ENCODE measurements at regions not wholly inside any gene's neighbourhood (a gene's known extent, or its start where the extent isn't known, plus 50 kb on each side); places are given as distances from the start of the nearest gene placed in this dataset.

GRCh38 chr6:21342501-21342900 lies 251.1 kb upstream of the SOX4 start:
- TF ChIP-seq POLR2A (IDR thresholded peaks at IDR 0.05) (peak in 1 of 4 donors; percentile 31), EP300 (IDR thresholded peaks at IDR 0.05) (no peak)
- TF ChIP-seq, protein P1, sequence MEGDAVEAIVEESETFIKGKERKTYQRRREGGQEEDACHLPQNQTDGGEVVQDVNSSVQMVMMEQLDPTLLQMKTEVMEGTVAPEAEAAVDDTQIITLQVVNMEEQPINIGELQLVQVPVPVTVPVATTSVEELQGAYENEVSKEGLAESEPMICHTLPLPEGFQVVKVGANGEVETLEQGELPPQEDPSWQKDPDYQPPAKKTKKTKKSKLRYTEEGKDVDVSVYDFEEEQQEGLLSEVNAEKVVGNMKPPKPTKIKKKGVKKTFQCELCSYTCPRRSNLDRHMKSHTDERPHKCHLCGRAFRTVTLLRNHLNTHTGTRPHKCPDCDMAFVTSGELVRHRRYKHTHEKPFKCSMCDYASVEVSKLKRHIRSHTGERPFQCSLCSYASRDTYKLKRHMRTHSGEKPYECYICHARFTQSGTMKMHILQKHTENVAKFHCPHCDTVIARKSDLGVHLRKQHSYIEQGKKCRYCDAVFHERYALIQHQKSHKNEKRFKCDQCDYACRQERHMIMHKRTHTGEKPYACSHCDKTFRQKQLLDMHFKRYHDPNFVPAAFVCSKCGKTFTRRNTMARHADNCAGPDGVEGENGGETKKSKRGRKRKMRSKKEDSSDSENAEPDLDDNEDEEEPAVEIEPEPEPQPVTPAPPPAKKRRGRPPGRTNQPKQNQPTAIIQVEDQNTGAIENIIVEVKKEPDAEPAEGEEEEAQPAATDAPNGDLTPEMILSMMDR (IDR thresholded peaks at IDR 0.05), result no peak
